ENCODE measurements at regions not wholly inside any gene's neighbourhood (a gene's known extent, or its start where the extent isn't known, plus 50 kb on each side); places are given as distances from the start of the nearest gene placed in this dataset.

DNA sequence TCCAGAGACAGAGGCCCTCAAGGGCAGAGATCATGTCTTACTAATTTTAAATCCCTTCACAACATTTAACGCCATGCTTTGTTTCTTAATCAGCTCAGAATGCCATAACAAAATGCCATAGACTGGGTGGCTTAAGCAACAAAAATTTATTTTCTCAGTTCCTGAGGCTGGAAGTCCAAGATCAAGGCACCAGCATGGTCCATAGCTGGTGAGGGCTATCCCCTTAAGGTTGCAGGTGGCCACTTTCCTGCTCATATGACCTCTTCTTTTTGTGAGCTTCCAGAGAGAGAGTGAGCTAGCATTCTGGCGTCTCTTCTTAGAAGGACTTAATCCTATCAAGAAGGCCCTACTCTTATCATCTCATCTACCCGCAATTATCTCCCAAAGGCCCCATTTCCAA, 470.3 kb downstream of the ZNF608 start:
- Histone ChIP-seq H3K27ac (no peak overlapping the region), H3K9me3 (ENCODE audit: low read depth) (no peaks in the 10 kb centered on the region), H3K36me3 (ENCODE audit: low read depth) (no peaks in the 10 kb centered on the region), H4K20me1 (ENCODE audit: insufficient read depth) (no peaks in the 10 kb centered on the region), H3K79me2 (ENCODE audit: insufficient read depth) (no peaks in the 10 kb centered on the region), H3K9ac (no peak overlapping the region), H3K4me1 (ENCODE audit: insufficient read depth) (no peaks in the 10 kb centered on the region), H3F3A (ENCODE audit: insufficient read depth) (no peaks in the 10 kb centered on the region), H3K9me2 (ENCODE audit: insufficient read depth) (no peaks in the 10 kb centered on the region), H2AFZ (no peak overlapping the region), H3K27me3 (replicated peaks; ENCODE audit: insufficient read depth) (no peaks in the 10 kb centered on the region), H3K4me3 (no peak overlapping the region), H3K4me2 (ENCODE audit: unreplicated experiment) (no peak overlapping the region)
- in situ Hi-C loops (cut with MboI): no loop called here
- DNase-seq: no peak
- whole genome bisulfite sequencing, 2 experiments (ENCODE audit: low coverage in 1 of 2, low lambda C conversion rate in 2 of 2, missing lambda C conversion rate in 2 of 2): 79 to 87% methylated on average over 3 of the region's 3 CpGs
- TF ChIP-seq EZH2 (IDR thresholded peaks at IDR 0.05; ENCODE audit: insufficient read depth, poor library complexity, severe bottlenecking) (no peak), EZH2phosphoT487 (IDR thresholded peaks at IDR 0.05; ENCODE audit: insufficient read depth, low read depth) (no peak)

DNA sequence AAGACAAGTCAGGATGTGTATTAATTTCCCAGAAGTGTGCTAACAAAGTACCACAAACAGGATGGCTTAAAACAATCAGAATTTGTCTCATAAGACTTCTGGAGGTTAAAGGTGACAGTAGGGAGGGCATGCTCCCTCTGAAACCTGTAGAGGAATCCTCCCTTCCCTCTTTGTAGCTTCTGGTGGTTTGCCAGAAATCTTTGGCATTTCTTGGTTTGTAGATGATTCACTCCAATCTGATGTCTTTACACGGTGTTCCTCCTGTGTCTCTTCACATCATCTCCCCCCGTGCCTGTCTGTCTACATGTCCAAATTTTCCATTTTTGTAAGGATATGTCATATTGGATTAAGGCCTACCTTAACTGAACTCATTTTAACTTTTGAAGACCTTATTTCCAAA, 471.5 kb downstream of the ZNF608 start:
- 46 to 60% methylated on average over 2 of the region's 2 CpGs for WGBS, 2 experiments (ENCODE audit: low coverage in 1 of 2, low lambda C conversion rate in 2 of 2, missing lambda C conversion rate in 2 of 2)
- Histone ChIP-seq H3K9me2 (ENCODE audit: insufficient read depth) (no peaks in the 10 kb centered on the region), H3K4me2 (ENCODE audit: unreplicated experiment) (no peak overlapping the region), H3K9me3 (ENCODE audit: low read depth) (no peaks in the 10 kb centered on the region), H2AFZ (no peak overlapping the region), H3K79me2 (ENCODE audit: insufficient read depth) (no peaks in the 10 kb centered on the region), H3K36me3 (ENCODE audit: low read depth) (no peaks in the 10 kb centered on the region), H3K4me3 (no peak overlapping the region), H3K4me1 (ENCODE audit: insufficient read depth) (no peaks in the 10 kb centered on the region), H3K9ac (no peak overlapping the region), H3F3A (ENCODE audit: insufficient read depth) (no peaks in the 10 kb centered on the region), H4K20me1 (ENCODE audit: insufficient read depth) (no peaks in the 10 kb centered on the region), H3K27me3 (replicated peaks; ENCODE audit: insufficient read depth) (no peaks in the 10 kb centered on the region), H3K27ac (no peak overlapping the region)
- TF ChIP-seq EZH2 (IDR thresholded peaks at IDR 0.05; ENCODE audit: insufficient read depth, poor library complexity, severe bottlenecking): no peak
- TF ChIP-seq EZH2phosphoT487 (IDR thresholded peaks at IDR 0.05; ENCODE audit: insufficient read depth, low read depth): no peak
- in situ Hi-C loops (cut with MboI): no loop called here
- DNase-seq: peak; percentile 1

DNA sequence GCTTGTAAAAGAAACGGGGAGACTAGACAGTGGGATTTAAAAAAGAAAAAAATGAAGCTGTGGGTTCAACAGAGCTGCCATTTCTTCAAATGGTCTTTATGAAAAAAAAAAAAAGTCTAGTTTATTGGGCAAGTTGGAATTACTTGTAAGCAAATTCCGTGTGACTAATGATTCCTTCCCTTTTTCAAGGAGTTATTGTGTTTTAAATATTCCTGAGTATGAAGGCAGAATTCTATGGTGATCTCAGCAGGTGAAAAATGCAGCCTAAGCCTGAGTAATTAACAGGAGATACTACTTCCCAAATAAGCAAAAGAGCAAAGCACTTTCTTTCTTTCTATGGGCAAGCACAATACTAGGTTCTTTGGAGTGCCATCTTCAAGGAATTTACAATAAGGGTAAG, 481.9 kb downstream of the ZNF608 start:
- 33 to 40% methylated on average over 2 of the region's 2 CpGs for WGBS, 2 experiments (ENCODE audit: low coverage in 1 of 2, low lambda C conversion rate in 2 of 2, missing lambda C conversion rate in 2 of 2)

DNA sequence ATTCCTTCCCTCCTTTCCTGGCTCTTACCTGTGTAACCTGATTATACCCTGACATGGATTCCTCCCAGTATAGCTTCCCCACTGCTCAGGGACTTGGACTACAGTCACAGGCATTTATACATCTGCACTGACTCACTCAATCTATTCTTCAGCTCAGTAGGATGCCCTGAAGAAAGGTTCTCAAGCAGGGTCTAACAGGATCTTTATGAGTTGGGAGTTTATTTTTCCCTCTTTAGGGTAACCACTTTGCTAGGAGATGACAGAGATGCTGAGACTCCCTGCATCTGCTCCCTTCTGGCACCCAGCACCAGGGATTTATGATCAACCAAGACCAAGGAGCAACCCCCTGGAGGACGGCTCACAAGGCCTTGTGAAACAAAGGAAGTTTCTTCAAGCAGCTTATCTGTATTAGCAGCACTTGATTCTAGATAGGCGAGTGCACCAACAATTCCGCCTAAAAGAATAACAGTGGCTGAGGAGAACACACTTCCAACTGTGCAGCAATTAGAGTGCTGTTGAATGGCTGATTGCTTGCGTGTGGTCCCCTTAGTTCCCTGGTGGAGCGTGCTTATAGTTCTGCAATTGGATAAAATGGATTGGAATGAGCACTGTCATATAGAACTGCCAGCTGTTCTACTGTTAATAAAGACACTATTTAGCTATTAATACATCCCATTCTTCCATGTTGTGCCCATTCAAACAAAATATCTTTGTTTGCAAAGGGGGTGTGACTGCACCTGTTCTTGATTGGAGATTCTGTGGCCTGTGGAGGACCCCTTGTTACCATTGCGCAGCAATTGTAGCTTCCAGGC, 482.6 kb downstream of the ZNF608 start:
- in situ Hi-C loops (cut with MboI): no loop called here
- Histone ChIP-seq H3K9me2 (ENCODE audit: insufficient read depth) (no peaks in the 10 kb centered on the region), H3K4me2 (ENCODE audit: unreplicated experiment) (no peak overlapping the region), H2AFZ (no peak overlapping the region), H3K27me3 (replicated peaks; ENCODE audit: insufficient read depth) (peaks cover 25% of the 10 kb centered on the region), H3K9me3 (ENCODE audit: low read depth) (no peaks in the 10 kb centered on the region), H3K79me2 (ENCODE audit: insufficient read depth) (no peaks in the 10 kb centered on the region), H3K27ac (no peak overlapping the region), H3K4me1 (ENCODE audit: insufficient read depth) (no peaks in the 10 kb centered on the region), H3K4me3 (no peak overlapping the region), H3K36me3 (ENCODE audit: low read depth) (no peaks in the 10 kb centered on the region), H3K9ac (no peak overlapping the region), H3F3A (ENCODE audit: insufficient read depth) (no peaks in the 10 kb centered on the region), H4K20me1 (ENCODE audit: insufficient read depth) (no peaks in the 10 kb centered on the region)
- no peak for TF ChIP-seq EZH2 (IDR thresholded peaks at IDR 0.05; ENCODE audit: insufficient read depth, poor library complexity, severe bottlenecking)
- TF ChIP-seq EZH2phosphoT487 (IDR thresholded peaks at IDR 0.05; ENCODE audit: insufficient read depth, low read depth): no peak
- WGBS, 2 experiments (ENCODE audit: low coverage in 1 of 2, low lambda C conversion rate in 2 of 2, missing lambda C conversion rate in 2 of 2): 67 to 68% methylated on average over 6 of the region's 6 CpGs
- DNase-seq: no peak

More for the DNA sequence above, 481.9 kb downstream of the ZNF608 start:
- DNase-seq: no peak
- Histone ChIP-seq H3K79me2 (ENCODE audit: insufficient read depth) (no peaks in the 10 kb centered on the region), H3K4me1 (ENCODE audit: insufficient read depth) (no peaks in the 10 kb centered on the region), H4K20me1 (ENCODE audit: insufficient read depth) (no peaks in the 10 kb centered on the region), H3K9me2 (ENCODE audit: insufficient read depth) (no peaks in the 10 kb centered on the region), H3K36me3 (ENCODE audit: low read depth) (no peaks in the 10 kb centered on the region), H3F3A (ENCODE audit: insufficient read depth) (no peaks in the 10 kb centered on the region), H3K9ac (no peak overlapping the region), H2AFZ (no peak overlapping the region), H3K9me3 (ENCODE audit: low read depth) (no peaks in the 10 kb centered on the region), H3K27me3 (replicated peaks; ENCODE audit: insufficient read depth) (peaks cover 19% of the 10 kb centered on the region), H3K4me3 (no peak overlapping the region), H3K27ac (no peak overlapping the region), H3K4me2 (ENCODE audit: unreplicated experiment) (no peak overlapping the region)
- in situ Hi-C loops (cut with MboI): no loop called here
- TF ChIP-seq EZH2 (IDR thresholded peaks at IDR 0.05; ENCODE audit: insufficient read depth, poor library complexity, severe bottlenecking) (no peak), EZH2phosphoT487 (IDR thresholded peaks at IDR 0.05; ENCODE audit: insufficient read depth, low read depth) (no peak)
